Neural progenitor cell (in vitro differentiated cells): ENCODE measurements at regions not wholly inside any gene's neighbourhood (a gene's known extent, or its start where the extent isn't known, plus 50 kb on each side); places are given as distances from the start of the nearest gene placed in this dataset.

Experiments used
- DNase-seq: peaks from one replicate; pipeline ENCODE4 v3.0.0-alpha.2; 2016; ENCODE audit warnings: low spot score
- H2AFZ ChIP-seq: fragments of 200-600 bp; sonication (generic); replicated peaks from 2 replicates; pipeline ENCODE4 v1.6.1; 2016; ENCODE audit warnings: antibody characterized with exemption
- H3F3A ChIP-seq: fragments of 200-600 bp; sonication (generic); 2 replicates; pipeline ENCODE4 v1.6.1; 2016; ENCODE audit warnings: antibody characterized with exemption, low read depth
- H3K27ac ChIP-seq: fragments of 200-600 bp; sonication (generic); 2 replicates; pipeline ENCODE4 v1.5.1; 2016; ENCODE audit warnings: mild to moderate bottlenecking
- H3K27me3 ChIP-seq: fragments of 200-600 bp; sonication (generic); 2 replicates; pipeline ENCODE4 v1.6.1; 2016; ENCODE audit warnings: mild to moderate bottlenecking, moderate library complexity
- H3K36me3 ChIP-seq: fragments of 200-600 bp; sonication (generic); 2 replicates; pipeline ENCODE4 v1.5.1; 2016
- H3K4me1 ChIP-seq: fragments of 200-600 bp; sonication (generic); 2 replicates; pipeline ENCODE4 v1.6.1; 2016; ENCODE audit warnings: mixed run types
- H3K4me2 ChIP-seq: fragments of 200-600 bp; sonication (generic); 2 replicates; pipeline ENCODE4 v1.6.1; 2016
- H3K4me3 ChIP-seq: fragments of 200-600 bp; sonication (generic); 2 replicates; pipeline ENCODE4 v1.5.1; 2016
- H3K79me2 ChIP-seq: fragments of 200-600 bp; sonication (generic); 2 replicates; pipeline ENCODE4 v1.6.1; 2016; ENCODE audit warnings: low read depth
- H3K9ac ChIP-seq: fragments of 200-600 bp; sonication (generic); 2 replicates; pipeline ENCODE4 v1.6.1; 2016
- H3K9me3 ChIP-seq: fragments of 200-600 bp; sonication (generic); 2 replicates; pipeline ENCODE4 v1.5.1; 2016; ENCODE audit warnings: low read depth
- H4K20me1 ChIP-seq: fragments of 200-600 bp; sonication (generic); 2 replicates; pipeline ENCODE4 v1.6.1; 2016; ENCODE audit warnings: low read depth
- H3K27ac Mint-ChIP-seq: 3 replicates; pipeline ENCODE4 v1.8.0; 2021; ENCODE audit warnings: mixed read lengths
- H3K27me3 Mint-ChIP-seq: 2 replicates; pipeline ENCODE4 v1.8.0; 2022; ENCODE audit warnings: low read depth, mild to moderate bottlenecking, inconsistent platforms, moderate library complexity, mixed read lengths; ENCODE audit not compliant: insufficient read depth
- H3K36me3 Mint-ChIP-seq: 3 replicates; pipeline ENCODE4 v1.8.0; 2021; ENCODE audit warnings: mixed read lengths
- H3K4me1 Mint-ChIP-seq: 3 replicates; pipeline ENCODE4 v1.8.0; 2021; ENCODE audit warnings: mixed read lengths
- H3K4me3 Mint-ChIP-seq: 3 replicates; pipeline ENCODE4 v1.8.0; 2021; ENCODE audit warnings: mild to moderate bottlenecking, moderate library complexity, mixed read lengths
- H3K9me3 Mint-ChIP-seq: 3 replicates; pipeline ENCODE4 v1.8.0; 2020; ENCODE audit warnings: mixed read lengths
- CTCF ChIP-seq: fragments of 200-600 bp; sonication (generic); IDR thresholded peaks from 2 replicates; pipeline ENCODE4 v1.5.1; 2017; ENCODE audit warnings: antibody characterized with exemption, mild to moderate bottlenecking
- EZH2 ChIP-seq: fragments of 200-600 bp; sonication (generic); IDR thresholded peaks from 2 replicates; pipeline ENCODE4 v1.6.1; 2017; ENCODE audit warnings: antibody characterized with exemption, mild to moderate bottlenecking, moderate library complexity
- EZH2phosphoT487 ChIP-seq: fragments of 200-600 bp; sonication (generic); IDR thresholded peaks from 2 replicates; pipeline ENCODE4 v1.6.1; 2017; ENCODE audit warnings: antibody characterized with exemption

- Histone ChIP-seq H2AFZ (no peak overlapping the region), H3K79me2 (no peaks in the 10 kb centered on the region), H4K20me1 (no peaks in the 10 kb centered on the region), H3K27me3 (no peaks in the 10 kb centered on the region), H3F3A (no peaks in the 10 kb centered on the region), H3K36me3 (no peaks in the 10 kb centered on the region), H3K9me3 (no peaks in the 10 kb centered on the region), H3K4me3 (no peak overlapping the region), H3K4me2 (no peak overlapping the region), H3K4me1 (no peaks in the 10 kb centered on the region), H3K27ac (no peak overlapping the region), H3K9ac (no peak overlapping the region)
- no peak for DNase-seq
- TF ChIP-seq CTCF (no peak), EZH2phosphoT487 (no peak), EZH2 (no peak)
- peaks cover 12% of the 10 kb centered on the region for H3K4me1 Mint-ChIP-seq
- H3K4me3 Mint-ChIP-seq = no peak overlapping the region
- no peak overlapping the region for H3K27ac Mint-ChIP-seq
- no peaks in the 10 kb centered on the region for H3K9me3 Mint-ChIP-seq
- no peaks in the 10 kb centered on the region for H3K27me3 Mint-ChIP-seq
- no peaks in the 10 kb centered on the region for H3K36me3 Mint-ChIP-seq
Observed at GRCh38 chr9:22241024-22241423, 205.6 kb upstream of the DMRTA1 start.

GRCh38 chr9:22241611-22242010 lies 205.0 kb upstream of the DMRTA1 start:
- no peak overlapping the region for H3K4me3 Mint-ChIP-seq
- no peaks in the 10 kb centered on the region for H3K79me2 ChIP-seq
- H2AFZ ChIP-seq = no peak overlapping the region
- H3K4me1 ChIP-seq = no peaks in the 10 kb centered on the region
- H3K36me3 ChIP-seq = no peaks in the 10 kb centered on the region
- no peaks in the 10 kb centered on the region for H3F3A ChIP-seq
- peaks cover 12% of the 10 kb centered on the region for H3K4me1 Mint-ChIP-seq
- H3K4me2 ChIP-seq = no peak overlapping the region
- H3K27me3 ChIP-seq = no peaks in the 10 kb centered on the region
- TF ChIP-seq EZH2 (no peak), EZH2phosphoT487 (no peak), CTCF (no peak)
- H3K9me3 Mint-ChIP-seq = no peaks in the 10 kb centered on the region
- H3K27ac Mint-ChIP-seq = no peak overlapping the region
- H3K27ac ChIP-seq = no peak overlapping the region
- no peak overlapping the region for H3K4me3 ChIP-seq
- no peaks in the 10 kb centered on the region for H4K20me1 ChIP-seq
- H3K9ac ChIP-seq = no peak overlapping the region
- no peak for DNase-seq
- H3K27me3 Mint-ChIP-seq = no peaks in the 10 kb centered on the region
- no peaks in the 10 kb centered on the region for H3K36me3 Mint-ChIP-seq
- no peaks in the 10 kb centered on the region for H3K9me3 ChIP-seq

- no peak overlapping the region for H3K4me3 ChIP-seq
- no peak overlapping the region for H3K27ac ChIP-seq
- no peaks in the 10 kb centered on the region for H3K79me2 ChIP-seq
- no peaks in the 10 kb centered on the region for H3K36me3 Mint-ChIP-seq
- peak; percentile 66 for TF ChIP-seq CTCF
- TF ChIP-seq EZH2 = no peak
- no peaks in the 10 kb centered on the region for H3K36me3 ChIP-seq
- no peaks in the 10 kb centered on the region for H3K9me3 ChIP-seq
- H3K4me2 ChIP-seq = no peak overlapping the region
- H3K4me3 Mint-ChIP-seq = no peak overlapping the region
- H3K27me3 ChIP-seq = no peaks in the 10 kb centered on the region
- no peaks in the 10 kb centered on the region for H3K9me3 Mint-ChIP-seq
- H3K4me1 Mint-ChIP-seq = no peaks in the 10 kb centered on the region
- H2AFZ ChIP-seq = no peak overlapping the region
- H3K9ac ChIP-seq = no peak overlapping the region
- no peaks in the 10 kb centered on the region for H3F3A ChIP-seq
- no peaks in the 10 kb centered on the region for H3K4me1 ChIP-seq
- H4K20me1 ChIP-seq = no peaks in the 10 kb centered on the region
- no peaks in the 10 kb centered on the region for H3K27me3 Mint-ChIP-seq
- peak; percentile 53 for DNase-seq
- no peak overlapping the region for H3K27ac Mint-ChIP-seq
Observed at GRCh38 chr9:22244139-22245011, 202.2 kb upstream of the DMRTA1 start.
